BE2C (cell line): ENCODE measurements at regions not wholly inside any gene's neighbourhood (a gene's known extent, or its start where the extent isn't known, plus 50 kb on each side); places are given as distances from the start of the nearest gene placed in this dataset.

Experiments used
- DNase-seq: peaks from one replicate; pipeline ENCODE4 v3.0.0-alpha.2; 2020
- H3K27me3 ChIP-seq: fragments of 250-450 bp; sonication (Bioruptor Pico); 2 replicates; pipeline ENCODE4 v1.5.1; 2020; ENCODE audit warnings: mild to moderate bottlenecking
- H3K36me3 ChIP-seq: fragments of 250-450 bp; sonication (Bioruptor Pico); 2 replicates; pipeline ENCODE4 v1.5.1; 2020; ENCODE audit warnings: mild to moderate bottlenecking
- H3K4me1 ChIP-seq: fragments of 250-450 bp; sonication (Bioruptor Pico); 2 replicates; pipeline ENCODE4 v1.5.1; 2020
- H3K4me3 ChIP-seq: 2 replicates; pipeline ENCODE4 v1.5.1; 2011; ENCODE audit warnings: low read depth, low read length
- H3K9me3 ChIP-seq: fragments of 250-450 bp; sonication (Bioruptor Pico); 2 replicates; pipeline ENCODE4 v1.5.1; 2020
- TF ChIP-seq, protein P1 (sequence below): IDR thresholded peaks from 2 replicates; pipeline ENCODE4 v1.5.1; 2012; ENCODE audit warnings: mild to moderate bottlenecking, low read depth, low read length

DNA sequence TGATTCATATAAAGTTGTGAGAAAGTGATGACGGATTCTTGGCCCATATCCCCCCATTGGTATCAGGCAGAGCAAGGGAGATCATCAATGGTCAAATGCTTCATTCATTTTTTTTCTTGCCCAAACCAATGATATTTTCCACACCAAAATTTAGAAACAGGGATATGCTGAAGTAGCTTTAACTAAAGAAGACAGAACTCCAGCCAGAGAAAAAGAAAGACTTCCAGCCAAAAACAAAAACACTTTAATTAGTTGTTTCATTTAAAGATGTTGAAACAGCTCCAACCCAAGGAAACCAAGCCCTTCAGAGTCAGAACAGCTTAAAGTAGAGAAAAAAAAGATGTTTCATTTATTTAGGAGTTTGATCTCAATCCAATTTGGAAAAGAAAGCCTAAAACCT is 358.9 kb upstream of the NBEA start:
- TF ChIP-seq, protein P1, sequence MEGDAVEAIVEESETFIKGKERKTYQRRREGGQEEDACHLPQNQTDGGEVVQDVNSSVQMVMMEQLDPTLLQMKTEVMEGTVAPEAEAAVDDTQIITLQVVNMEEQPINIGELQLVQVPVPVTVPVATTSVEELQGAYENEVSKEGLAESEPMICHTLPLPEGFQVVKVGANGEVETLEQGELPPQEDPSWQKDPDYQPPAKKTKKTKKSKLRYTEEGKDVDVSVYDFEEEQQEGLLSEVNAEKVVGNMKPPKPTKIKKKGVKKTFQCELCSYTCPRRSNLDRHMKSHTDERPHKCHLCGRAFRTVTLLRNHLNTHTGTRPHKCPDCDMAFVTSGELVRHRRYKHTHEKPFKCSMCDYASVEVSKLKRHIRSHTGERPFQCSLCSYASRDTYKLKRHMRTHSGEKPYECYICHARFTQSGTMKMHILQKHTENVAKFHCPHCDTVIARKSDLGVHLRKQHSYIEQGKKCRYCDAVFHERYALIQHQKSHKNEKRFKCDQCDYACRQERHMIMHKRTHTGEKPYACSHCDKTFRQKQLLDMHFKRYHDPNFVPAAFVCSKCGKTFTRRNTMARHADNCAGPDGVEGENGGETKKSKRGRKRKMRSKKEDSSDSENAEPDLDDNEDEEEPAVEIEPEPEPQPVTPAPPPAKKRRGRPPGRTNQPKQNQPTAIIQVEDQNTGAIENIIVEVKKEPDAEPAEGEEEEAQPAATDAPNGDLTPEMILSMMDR, result no peak
- no peaks in the 10 kb centered on the region for H3K36me3 ChIP-seq
- no peaks in the 10 kb centered on the region for H3K4me1 ChIP-seq

DNA sequence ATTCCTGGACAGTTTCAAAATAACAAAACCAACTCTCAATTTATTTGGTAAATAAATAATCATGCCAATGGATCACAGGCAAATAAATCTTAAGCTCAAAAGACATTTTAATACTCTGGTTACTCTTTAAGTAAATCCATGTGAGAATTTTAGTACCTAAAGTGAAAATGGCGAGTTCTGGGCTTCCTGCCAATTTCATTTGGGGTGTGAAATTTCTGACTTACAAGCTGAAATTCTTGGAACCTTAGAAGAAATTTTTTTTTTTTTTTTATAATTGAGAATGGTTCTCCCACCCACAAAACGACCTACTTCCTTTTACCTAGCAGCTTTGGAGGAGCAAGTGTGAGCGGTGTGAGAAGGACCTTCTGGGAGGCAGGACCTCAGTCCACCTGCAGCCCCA is 354.5 kb upstream of the NBEA start:
- no peaks in the 10 kb centered on the region for H3K27me3 ChIP-seq
- no peak for DNase-seq
- TF ChIP-seq, protein P1, result no peak
- no peaks in the 10 kb centered on the region for H3K36me3 ChIP-seq
- no peaks in the 10 kb centered on the region for H3K4me1 ChIP-seq
- H3K9me3 ChIP-seq, result no peaks in the 10 kb centered on the region
- H3K4me3 ChIP-seq, result no peak overlapping the region

More for the DNA sequence above, 358.9 kb upstream of the NBEA start:
- no peaks in the 10 kb centered on the region for H3K27me3 ChIP-seq
- H3K4me3 ChIP-seq, result no peak overlapping the region
- no peak for DNase-seq
- H3K9me3 ChIP-seq, result no peaks in the 10 kb centered on the region

DNA sequence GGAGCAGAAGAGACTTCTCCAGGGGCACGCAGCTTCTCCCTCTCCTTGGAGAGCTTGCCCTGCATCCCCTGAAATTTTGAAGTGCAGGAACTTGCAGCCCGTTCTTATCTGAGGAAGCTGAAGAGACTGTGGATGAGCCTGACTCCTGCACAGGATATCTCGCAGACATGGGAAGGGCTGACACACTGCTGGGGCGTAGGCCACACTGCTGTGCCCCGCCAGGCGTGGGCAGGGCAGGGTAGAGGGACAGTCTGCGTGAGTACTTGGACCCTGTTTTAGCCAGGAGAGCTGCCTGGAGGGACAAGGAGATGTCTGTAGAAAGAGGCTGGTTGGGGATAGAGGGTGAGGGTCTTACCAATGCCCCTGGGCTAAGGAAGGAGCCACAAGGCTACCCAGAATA is 353.7 kb upstream of the NBEA start:
- Histone ChIP-seq H3K4me3 (no peak overlapping the region), H3K4me1 (no peaks in the 10 kb centered on the region), H3K36me3 (no peaks in the 10 kb centered on the region), H3K27me3 (no peaks in the 10 kb centered on the region), H3K9me3 (no peaks in the 10 kb centered on the region)
- TF ChIP-seq, protein P1, result no peak
- no peak for DNase-seq

DNA sequence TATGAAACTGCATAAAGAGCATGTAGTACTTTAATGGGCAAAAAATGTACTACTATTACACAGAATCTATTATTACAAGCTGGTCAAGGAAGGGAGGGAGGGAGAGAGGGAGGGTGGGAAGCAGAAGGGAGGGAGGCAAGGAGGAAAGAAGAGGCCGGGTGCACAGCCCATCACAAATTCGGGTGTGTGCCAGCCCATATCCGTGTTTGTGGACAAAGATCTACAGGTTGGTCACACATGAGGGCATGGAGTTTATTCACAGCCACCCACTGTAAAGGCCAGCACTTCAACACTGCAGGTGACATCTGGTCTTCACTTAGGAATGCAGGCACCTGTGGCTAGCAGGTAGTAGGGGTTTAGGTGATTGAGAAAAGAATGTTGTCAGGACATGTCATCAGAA is 352.5 kb upstream of the NBEA start:
- no peaks in the 10 kb centered on the region for H3K27me3 ChIP-seq
- no peaks in the 10 kb centered on the region for H3K36me3 ChIP-seq
- TF ChIP-seq, protein P1, result no peak
- H3K9me3 ChIP-seq, result no peaks in the 10 kb centered on the region
- no peak overlapping the region for H3K4me3 ChIP-seq
- no peaks in the 10 kb centered on the region for H3K4me1 ChIP-seq
- no peak for DNase-seq

DNA sequence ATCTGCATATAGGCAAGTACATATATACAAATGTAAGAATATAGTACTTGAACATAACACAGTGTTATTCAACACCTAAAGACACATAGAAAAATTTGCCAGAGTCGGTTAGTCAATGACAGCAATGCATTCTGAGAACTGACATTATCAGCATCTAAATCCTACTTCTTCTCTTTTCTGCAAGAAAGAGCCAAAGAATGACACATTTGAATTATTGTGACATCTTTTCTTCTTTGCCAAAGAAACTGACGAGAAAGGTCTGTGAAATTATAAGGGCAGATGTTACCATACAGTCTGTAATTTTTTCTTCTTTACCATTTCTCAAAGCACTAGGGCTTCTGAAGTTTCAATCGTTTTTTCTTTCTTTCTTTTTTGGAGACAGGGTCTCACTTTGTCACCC is 350.9 kb upstream of the NBEA start:
- DNase-seq, result no peak
- Histone ChIP-seq H3K4me3 (no peak overlapping the region), H3K36me3 (no peaks in the 10 kb centered on the region), H3K9me3 (no peaks in the 10 kb centered on the region), H3K27me3 (no peaks in the 10 kb centered on the region), H3K4me1 (no peaks in the 10 kb centered on the region)
- TF ChIP-seq, protein P1, result no peak

DNA sequence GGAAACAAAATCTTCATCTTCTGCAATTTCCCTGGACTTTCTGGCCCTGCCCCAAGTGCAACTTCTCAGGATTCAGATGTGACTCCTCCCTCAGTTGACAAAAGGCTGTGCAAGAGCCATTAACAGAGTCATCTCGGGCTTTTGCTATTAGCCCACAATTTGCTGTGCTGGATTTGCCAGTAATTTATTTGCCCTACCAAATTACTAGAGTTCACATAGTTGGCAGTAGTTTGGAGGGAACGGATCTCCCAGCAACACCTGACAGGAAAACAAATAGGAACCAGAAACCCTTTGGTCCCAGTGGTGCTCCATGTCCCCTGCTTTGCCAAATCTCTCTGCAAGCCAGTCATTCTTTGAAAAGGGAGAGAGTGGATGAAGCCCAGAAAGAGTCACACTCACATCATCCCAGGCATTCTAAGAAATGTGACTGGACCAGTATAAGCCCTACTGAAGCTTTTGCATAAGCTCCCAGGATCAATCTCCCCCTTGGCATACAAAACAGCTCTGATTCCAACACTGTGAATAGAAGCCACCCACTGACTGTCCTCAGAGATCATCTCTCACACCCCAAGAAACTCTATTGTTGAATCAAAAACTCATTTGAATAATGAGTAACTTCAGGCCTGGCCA is 350.1 kb upstream of the NBEA start:
- TF ChIP-seq, protein P1, result no peak
- DNase-seq, result no peak
- H3K9me3 ChIP-seq, result no peaks in the 10 kb centered on the region
- H3K4me3 ChIP-seq, result no peak overlapping the region
- H3K4me1 ChIP-seq, result no peaks in the 10 kb centered on the region
- no peaks in the 10 kb centered on the region for H3K36me3 ChIP-seq
- H3K27me3 ChIP-seq, result no peaks in the 10 kb centered on the region
